AG04450 (cell line): ENCODE measurements at regions not wholly inside any gene's neighbourhood (a gene's known extent, or its start where the extent isn't known, plus 50 kb on each side); places are given as distances from the start of the nearest gene placed in this dataset.

Experiments
- CTCF ChIA-PET: fragments of 300-600, 350-600 bp; formaldehyde crosslinking; extraction: SDS; loops from one replicate; lab custom pipeline; 2022; ENCODE audit warnings: antibody characterized with exemption, inconsistent platforms; lab: Charles Lee
- POLR2A ChIA-PET: fragments of 350-600 bp; formaldehyde crosslinking; extraction: SDS; loops from one replicate; lab custom pipeline; 2021; ENCODE audit warnings: antibody characterized with exemption, inconsistent platforms; lab: Yijun Ruan, JAX
- DNase-seq: peaks from one replicate; pipeline ENCODE4 v3.0.0-alpha.2; 2011; ENCODE audit warnings: low read depth, low spot score
- H3K27ac ChIP-seq: one replicate; pipeline ENCODE4 v1.5.1; 2012; ENCODE audit warnings: low read depth, low read length, control low read depth
- H3K27me3 ChIP-seq: one replicate; pipeline ENCODE4 v1.6.0; 2012; ENCODE audit warnings: low read length; ENCODE audit not compliant: control insufficient read depth, insufficient read depth
- H3K4me3 ChIP-seq: 2 replicates; pipeline ENCODE4 v1.5.1; 2011; ENCODE audit warnings: mild to moderate bottlenecking, low read depth, low read length, control low read depth
- H3K9me3 ChIP-seq: 2 replicates; pipeline ENCODE4 v1.5.1; 2012; ENCODE audit warnings: low read length; ENCODE audit not compliant: control insufficient read depth, insufficient read depth
- CTCF ChIP-seq: IDR thresholded peaks from 2 replicates; pipeline ENCODE4 v1.5.1; 2011; ENCODE audit warnings: low read depth, low read length, control low read depth, inconsistent platforms

GRCh38 chr11:127995921-127996320 is 591.4 kb downstream of the ETS1 start:
- Histone ChIP-seq H3K4me3 (no peak overlapping the region), H3K27ac (no peak overlapping the region), H3K27me3 (no peaks in the 10 kb centered on the region), H3K9me3 (no peaks in the 10 kb centered on the region)
- CTCF ChIA-PET: interaction anchor here (0.8 to 1.6 kb wide), 2 partner anchors 152 to 176 kb away, joined by 3 to 5 read pairs; no protein-coding TSS in a partner anchor
- POLR2A ChIA-PET: no interaction called here
- DNase-seq: no peak
- TF ChIP-seq CTCF: no peak

- no peak for TF ChIP-seq CTCF
- POLR2A ChIA-PET: no interaction called here
Measured at GRCh38 chr11:127994736-127995135, 592.6 kb downstream of the ETS1 start.

DNA sequence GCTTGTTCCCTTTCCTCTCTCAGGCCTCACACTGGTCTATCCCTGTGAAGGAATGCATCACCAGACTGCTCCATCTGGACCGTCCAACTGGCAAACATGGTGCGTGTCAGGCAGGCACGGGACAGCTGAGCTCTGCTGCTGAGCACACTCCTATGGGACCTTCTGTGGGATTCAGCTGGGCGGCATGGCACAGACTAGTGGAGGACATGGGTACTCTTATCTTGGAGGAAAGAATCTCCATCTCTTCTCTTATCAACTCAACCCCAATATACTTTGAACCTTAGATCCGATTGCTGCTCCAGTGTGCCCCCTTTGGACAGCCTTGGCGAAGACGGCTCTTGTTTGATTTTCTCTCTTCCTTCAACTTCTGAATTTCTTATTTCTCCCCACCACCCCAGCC is 593.6 kb downstream of the ETS1 start:
- DNase-seq: no peak
- peak; percentile 15; the same call in 1 of the 2 replicates for TF ChIP-seq CTCF
- ChIA-PET CTCF (no interaction called here), POLR2A (no interaction called here)
- no peaks in the 10 kb centered on the region for H3K27me3 ChIP-seq
- no peaks in the 10 kb centered on the region for H3K9me3 ChIP-seq
- no peak overlapping the region for H3K27ac ChIP-seq
- H3K4me3 ChIP-seq: no peak overlapping the region

More at GRCh38 chr11:127994736-127995135, 592.6 kb downstream of the ETS1 start:
- peak; percentile 15 for DNase-seq
- H3K27ac ChIP-seq: peak overlapping the region; percentile 33
- CTCF ChIA-PET: interaction anchor here (1.6 kb wide), 1 partner anchor 151 kb away, joined by 5 read pairs; no protein-coding TSS in a partner anchor
- H3K27me3 ChIP-seq: no peaks in the 10 kb centered on the region
- H3K4me3 ChIP-seq: no peak overlapping the region
- H3K9me3 ChIP-seq: no peaks in the 10 kb centered on the region

- no peak for TF ChIP-seq CTCF
- H3K4me3 ChIP-seq: no peak overlapping the region
- no peaks in the 10 kb centered on the region for H3K9me3 ChIP-seq
- H3K27me3 ChIP-seq: no peaks in the 10 kb centered on the region
- DNase-seq: no peak
- POLR2A ChIA-PET: no interaction called here
- no peak overlapping the region for H3K27ac ChIP-seq
- CTCF ChIA-PET: no interaction called here
Measured at GRCh38 chr11:127993281-127993680, 594.1 kb downstream of the ETS1 start.

DNA sequence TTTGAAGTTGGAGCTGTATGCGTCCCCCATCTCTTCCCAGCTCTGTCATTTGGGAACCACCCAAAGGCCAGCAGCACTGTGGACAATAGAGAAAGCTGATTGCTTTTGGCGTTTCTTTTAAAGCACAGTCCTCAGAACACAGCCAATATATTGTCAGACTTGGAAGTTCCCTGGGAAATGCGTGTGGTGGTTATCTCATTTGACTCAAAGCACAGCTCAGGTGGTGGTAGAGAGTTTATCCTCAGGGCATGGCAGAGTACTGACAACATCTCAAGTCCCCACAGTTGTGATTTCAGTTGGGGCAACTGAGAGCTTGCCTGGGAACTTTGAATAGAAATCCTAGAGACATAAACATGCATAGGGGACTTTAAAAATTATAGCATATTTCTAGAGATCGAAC is 601.3 kb downstream of the ETS1 start:
- H3K4me3 ChIP-seq: no peak overlapping the region
- ChIA-PET POLR2A (no interaction called here), CTCF (no interaction called here)
- TF ChIP-seq CTCF: no peak
- no peak for DNase-seq
- H3K27me3 ChIP-seq: no peaks in the 10 kb centered on the region
- H3K27ac ChIP-seq: no peak overlapping the region
- H3K9me3 ChIP-seq: no peaks in the 10 kb centered on the region
